ENCODE measurements at regions not wholly inside any gene's neighbourhood (a gene's known extent, or its start where the extent isn't known, plus 50 kb on each side); places are given as distances from the start of the nearest gene placed in this dataset.
A peak's percentile ranks its signal among the peaks of the same experiment; 100 is the strongest.

GRCh38 chr3:22593638-22594037 lies 609.5 kb upstream of the UBE2E2 start:
- H3K36me3 Mint-ChIP-seq: peaks cover 0 to 10% (median 3%) of the 10 kb centered on the region in 3 donors
- no peak overlapping the region for H3K4me3 Mint-ChIP-seq
- peaks cover 0 to 3% (median 0%) of the 10 kb centered on the region in 3 donors for H3K27me3 Mint-ChIP-seq (ENCODE audit: low read depth in 3 of 3)
- no peaks in the 10 kb centered on the region for H3K4me1 Mint-ChIP-seq
- peaks cover 5 to 32% (median 10%) of the 10 kb centered on the region in 6 donors for H3K9me3 Mint-ChIP-seq
- no peak overlapping the region for H3K27ac Mint-ChIP-seq
- no peak for DNase-seq

GRCh38 chr3:22594990-22595389 lies 608.1 kb upstream of the UBE2E2 start:
- peaks cover 0 to 10% (median 3%) of the 10 kb centered on the region in 3 donors for H3K36me3 Mint-ChIP-seq
- no peak overlapping the region for H3K27ac Mint-ChIP-seq
- no peaks in the 10 kb centered on the region for H3K4me1 Mint-ChIP-seq
- H3K9me3 Mint-ChIP-seq: peaks cover 5 to 32% (median 10%) of the 10 kb centered on the region in 6 donors
- no peak overlapping the region for H3K4me3 Mint-ChIP-seq
- DNase-seq: no peak
- H3K27me3 Mint-ChIP-seq (ENCODE audit: low read depth in 3 of 3): peaks cover 0 to 1% (median 0%) of the 10 kb centered on the region in 3 donors

DNA sequence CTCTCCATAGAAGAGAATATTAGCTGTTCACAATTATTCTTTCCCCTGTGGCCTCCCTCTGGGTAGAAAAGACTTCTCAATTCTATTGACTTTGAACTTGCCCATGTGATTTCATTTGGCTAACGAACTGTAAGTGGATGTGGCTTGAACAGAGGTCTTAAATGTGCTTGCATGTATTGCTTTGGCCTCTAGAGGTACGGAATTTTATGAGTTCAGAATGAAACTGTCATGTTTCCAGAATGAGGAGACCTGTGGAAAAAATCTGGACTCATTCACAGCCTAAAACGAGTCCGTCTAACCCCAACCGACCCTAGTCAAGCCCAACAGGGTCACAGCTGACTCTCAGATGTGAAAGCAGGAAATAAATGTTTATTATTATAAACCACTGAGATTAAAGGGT lies 596.7 kb upstream of the UBE2E2 start:
- no peak overlapping the region for H3K4me3 Mint-ChIP-seq
- H3K27me3 Mint-ChIP-seq (ENCODE audit: low read depth in 3 of 3): peaks cover 0 to 3% (median 0%) of the 10 kb centered on the region in 3 donors
- no peaks in the 10 kb centered on the region for H3K36me3 Mint-ChIP-seq
- H3K27ac Mint-ChIP-seq: no peak overlapping the region
- DNase-seq: no peak
- H3K9me3 Mint-ChIP-seq: peaks cover 0 to 25% (median under 1%) of the 10 kb centered on the region in 6 donors
- no peaks in the 10 kb centered on the region for H3K4me1 Mint-ChIP-seq

- no peak for DNase-seq
- no peaks in the 10 kb centered on the region for H3K36me3 Mint-ChIP-seq
- H3K27me3 Mint-ChIP-seq (ENCODE audit: low read depth in 3 of 3): peaks cover 0 to 2% (median 0%) of the 10 kb centered on the region in 3 donors
- H3K4me3 Mint-ChIP-seq: no peak overlapping the region
- H3K4me1 Mint-ChIP-seq: no peaks in the 10 kb centered on the region
- H3K9me3 Mint-ChIP-seq: peaks cover 0 to 22% (median under 1%) of the 10 kb centered on the region in 6 donors
- no peak overlapping the region for H3K27ac Mint-ChIP-seq
Observed at GRCh38 chr3:22606938-22607337, 596.2 kb upstream of the UBE2E2 start.

GRCh38 chr3:22608093-22608492 lies 595.0 kb upstream of the UBE2E2 start:
- no peak for DNase-seq
- H3K27me3 Mint-ChIP-seq (ENCODE audit: low read depth in 3 of 3): no peaks in the 10 kb centered on the region
- no peaks in the 10 kb centered on the region for H3K36me3 Mint-ChIP-seq

GRCh38 chr3:22608721-22609120 lies 594.4 kb upstream of the UBE2E2 start:
- DNase-seq: no peak

More at GRCh38 chr3:22608093-22608492, 595.0 kb upstream of the UBE2E2 start:
- H3K4me3 Mint-ChIP-seq: no peak overlapping the region
- no peaks in the 10 kb centered on the region for H3K4me1 Mint-ChIP-seq
- H3K27ac Mint-ChIP-seq: no peak overlapping the region
- peaks cover 0 to 21% (median 0%) of the 10 kb centered on the region in 6 donors for H3K9me3 Mint-ChIP-seq

DNA sequence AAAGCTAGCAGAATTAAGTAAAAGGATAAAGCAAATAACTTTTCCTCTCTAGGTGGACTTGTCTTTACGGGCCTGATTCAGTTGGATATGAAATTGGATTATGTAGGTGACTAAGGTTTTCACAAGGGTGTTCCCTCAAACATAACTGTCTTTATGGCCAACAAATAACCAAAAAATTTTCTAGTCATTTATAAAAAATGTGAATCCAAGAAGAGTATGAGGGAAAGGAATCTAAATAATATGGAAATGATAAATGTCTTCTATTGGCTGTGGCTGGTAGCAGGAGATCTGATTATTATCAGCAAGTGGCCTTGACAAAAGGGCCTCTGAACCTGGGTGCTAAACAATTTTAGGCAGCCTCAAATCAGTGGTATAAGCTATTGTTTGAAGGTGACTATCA lies 594.0 kb upstream of the UBE2E2 start:
- Mint-ChIP-seq H3K27me3 (ENCODE audit: low read depth in 3 of 3) (no peaks in the 10 kb centered on the region), H3K27ac (no peak overlapping the region), H3K4me1 (no peaks in the 10 kb centered on the region), H3K4me3 (no peak overlapping the region), H3K36me3 (no peaks in the 10 kb centered on the region), H3K9me3 (peaks cover 0 to 18% (median under 1%) of the 10 kb centered on the region in 6 donors)
- DNase-seq: no peak

More at GRCh38 chr3:22608721-22609120, 594.4 kb upstream of the UBE2E2 start:
- no peaks in the 10 kb centered on the region for H3K36me3 Mint-ChIP-seq
- H3K27me3 Mint-ChIP-seq (ENCODE audit: low read depth in 3 of 3): no peaks in the 10 kb centered on the region
- H3K4me1 Mint-ChIP-seq: no peaks in the 10 kb centered on the region
- no peak overlapping the region for H3K27ac Mint-ChIP-seq
- H3K4me3 Mint-ChIP-seq: no peak overlapping the region
- H3K9me3 Mint-ChIP-seq: peaks cover 0 to 15% (median 0%) of the 10 kb centered on the region in 6 donors

DNA sequence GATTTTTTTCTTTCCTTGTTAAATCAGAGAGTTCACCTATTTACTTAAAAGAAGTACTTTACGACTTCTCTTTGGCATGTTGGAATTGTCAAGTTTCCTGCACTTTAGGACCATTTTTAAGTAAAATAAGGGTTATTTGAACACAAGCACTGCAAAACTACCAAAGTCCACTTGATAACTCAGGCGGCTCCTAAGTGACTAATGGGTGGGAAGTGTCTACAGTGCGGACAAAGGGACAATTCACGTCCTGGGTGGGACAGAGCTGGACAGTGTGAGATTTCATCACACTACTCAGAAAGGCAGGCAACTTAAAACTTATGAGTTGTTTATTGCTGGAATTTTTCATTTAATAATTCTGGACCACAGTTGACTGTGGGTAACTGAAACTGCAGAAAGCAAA lies 590.2 kb upstream of the UBE2E2 start:
- H3K36me3 Mint-ChIP-seq: no peaks in the 10 kb centered on the region
- peaks cover 0 to 37% (median 2%) of the 10 kb centered on the region in 6 donors for H3K9me3 Mint-ChIP-seq
- H3K4me3 Mint-ChIP-seq: no peak overlapping the region
- no peaks in the 10 kb centered on the region for H3K4me1 Mint-ChIP-seq
- no peak for DNase-seq
- no peak overlapping the region for H3K27ac Mint-ChIP-seq
- H3K27me3 Mint-ChIP-seq (ENCODE audit: low read depth in 3 of 3): peaks cover 0 to 4% (median 0%) of the 10 kb centered on the region in 3 donors

- H3K27me3 Mint-ChIP-seq (ENCODE audit: low read depth in 3 of 3): peaks cover 0 to 4% (median 2%) of the 10 kb centered on the region in 3 donors
- H3K9me3 Mint-ChIP-seq: peaks cover 0 to 24% (median 3%) of the 10 kb centered on the region in 6 donors
- no peak overlapping the region for H3K27ac Mint-ChIP-seq
- H3K4me1 Mint-ChIP-seq: peaks cover 6 to 8% of the 10 kb centered on the region in 2 donors
- H3K36me3 Mint-ChIP-seq: no peaks in the 10 kb centered on the region
- no peak overlapping the region for H3K4me3 Mint-ChIP-seq
- DNase-seq: no peak
Observed at GRCh38 chr3:22615790-22616189, 587.3 kb upstream of the UBE2E2 start.

DNA sequence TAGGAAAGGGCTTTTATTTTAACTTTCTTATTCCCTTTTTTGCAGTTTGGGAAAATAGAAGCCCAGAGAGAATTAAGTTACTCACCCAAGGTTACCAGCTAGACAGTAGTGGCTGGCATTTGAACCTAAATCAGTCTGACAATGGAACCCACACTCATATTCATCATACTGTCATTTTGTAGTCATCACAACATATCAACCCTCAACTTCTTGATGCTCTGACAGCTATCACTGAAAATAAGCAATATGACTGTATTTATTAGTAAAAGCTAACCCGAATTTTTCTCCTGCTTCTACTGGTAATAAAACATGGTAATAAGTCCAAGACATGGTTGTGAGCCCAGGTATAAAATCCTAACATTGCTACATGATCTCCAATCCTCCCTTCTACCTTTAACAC lies 585.8 kb upstream of the UBE2E2 start:
- Mint-ChIP-seq H3K27ac (no peak overlapping the region), H3K27me3 (ENCODE audit: low read depth in 3 of 3) (peaks cover 0 to 4% (median 2%) of the 10 kb centered on the region in 3 donors), H3K4me1 (peaks cover 17 to 21% of the 10 kb centered on the region in 2 donors), H3K9me3 (peaks cover 0 to 28% (median 3%) of the 10 kb centered on the region in 6 donors), H3K36me3 (no peaks in the 10 kb centered on the region), H3K4me3 (no peak overlapping the region)
- DNase-seq: no peak

DNA sequence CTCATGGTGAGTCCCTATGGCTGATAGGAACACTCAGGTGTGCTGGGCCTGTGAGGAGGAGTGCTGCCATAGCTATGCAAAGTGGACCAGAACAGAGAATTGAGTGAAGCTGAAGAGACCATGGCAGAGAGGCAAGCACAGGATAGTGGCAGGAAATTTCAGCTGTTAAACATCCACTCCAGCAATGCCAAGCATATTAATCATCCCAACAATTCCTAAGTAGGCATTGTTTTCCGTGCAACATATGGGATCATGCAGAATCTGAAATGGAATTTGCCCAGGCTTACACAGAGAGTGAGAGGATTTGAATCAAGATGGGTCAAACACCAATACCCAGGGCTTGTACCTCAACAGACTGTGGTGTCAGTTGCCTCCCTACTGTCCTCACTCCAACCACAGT lies 582.6 kb upstream of the UBE2E2 start:
- DNase-seq: peak in 1 of 3 donors; percentile 23
- peak overlapping the region in 4 of 5 donors; percentile 30 to 63 (median 44) for H3K4me3 Mint-ChIP-seq
- peaks cover 17 to 21% of the 10 kb centered on the region in 2 donors for H3K4me1 Mint-ChIP-seq
- no peaks in the 10 kb centered on the region for H3K36me3 Mint-ChIP-seq
- peaks cover 0 to 19% (median 6%) of the 10 kb centered on the region in 6 donors for H3K9me3 Mint-ChIP-seq
- H3K27ac Mint-ChIP-seq: peak overlapping the region in 3 of 6 donors; percentile 9 to 46 (median 22)
- H3K27me3 Mint-ChIP-seq (ENCODE audit: low read depth in 3 of 3): peaks cover 0 to 4% (median 4%) of the 10 kb centered on the region in 3 donors

- Mint-ChIP-seq H3K27me3 (ENCODE audit: low read depth in 3 of 3) (peaks cover 0 to 4% (median 0%) of the 10 kb centered on the region in 3 donors), H3K9me3 (peaks cover 2 to 13% (median 7%) of the 10 kb centered on the region in 6 donors), H3K27ac (peak overlapping the region in 4 of 6 donors; percentile 10 to 50 (median 34)), H3K36me3 (no peaks in the 10 kb centered on the region), H3K4me3 (peak overlapping the region; percentile 28 to 63 (median 33)), H3K4me1 (peaks cover 17 to 21% of the 10 kb centered on the region in 2 donors)
- peak; percentile 25 to 45 (median 44) for DNase-seq
Observed at GRCh38 chr3:22621205-22621809, 581.8 kb upstream of the UBE2E2 start.

DNA sequence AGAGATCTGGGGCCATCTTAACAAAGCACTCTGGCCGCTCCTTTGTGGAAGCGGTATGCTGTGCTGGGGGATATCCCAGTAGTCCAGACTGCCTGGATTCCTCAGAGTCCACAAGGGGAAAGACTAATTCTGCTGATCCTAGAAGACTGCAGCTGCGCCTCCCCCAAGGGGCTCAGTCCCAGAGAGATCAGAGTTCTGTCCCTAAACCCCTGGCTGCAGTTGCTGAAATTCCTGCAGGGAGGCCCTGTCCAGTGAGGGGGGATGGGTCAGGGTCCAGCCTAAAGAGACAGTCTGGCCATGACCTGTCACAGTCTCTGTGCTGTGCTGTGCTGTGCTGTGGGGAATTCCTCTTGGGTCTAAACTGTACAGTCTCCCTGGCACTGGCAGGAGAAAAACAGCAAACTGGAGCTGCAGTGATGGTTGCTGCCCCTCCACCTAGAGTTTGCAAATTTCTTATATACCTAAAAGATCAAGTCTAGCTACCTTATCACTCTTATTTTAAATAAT lies 575.1 kb upstream of the UBE2E2 start:
- Mint-ChIP-seq H3K9me3 (peaks cover 0 to 29% (median 10%) of the 10 kb centered on the region in 6 donors), H3K27ac (no peak overlapping the region), H3K27me3 (ENCODE audit: low read depth in 3 of 3) (peaks cover 0 to 1% (median 0%) of the 10 kb centered on the region in 3 donors), H3K4me3 (no peak overlapping the region), H3K36me3 (peaks cover 0 to 5% (median 0%) of the 10 kb centered on the region in 3 donors), H3K4me1 (no peaks in the 10 kb centered on the region)
- DNase-seq: no peak

DNA sequence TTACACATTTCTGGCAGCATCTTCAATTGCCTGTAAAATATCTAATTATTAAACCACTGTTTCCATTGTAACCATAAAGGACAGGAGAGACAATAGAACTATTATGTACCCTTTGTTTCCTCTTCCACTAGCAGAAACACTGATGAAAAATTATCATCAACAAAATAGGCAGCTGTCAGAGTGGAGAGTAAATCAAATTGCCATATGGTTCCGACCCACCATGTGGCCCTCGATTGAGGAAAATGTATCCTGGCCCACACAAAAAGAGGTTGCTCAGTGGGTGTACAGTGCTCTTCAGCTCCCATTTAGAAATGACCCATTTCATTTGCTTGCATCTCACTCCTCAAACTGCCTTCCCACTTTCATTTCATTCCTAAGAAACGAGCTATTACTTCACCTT lies 570.6 kb upstream of the UBE2E2 start:
- Mint-ChIP-seq H3K27ac (no peak overlapping the region), H3K4me3 (no peak overlapping the region), H3K27me3 (ENCODE audit: low read depth in 3 of 3) (peaks cover 0 to 1% (median 0%) of the 10 kb centered on the region in 3 donors), H3K36me3 (peaks cover 0 to 5% (median 0%) of the 10 kb centered on the region in 3 donors), H3K9me3 (peaks cover 0 to 13% (median 5%) of the 10 kb centered on the region in 6 donors), H3K4me1 (no peaks in the 10 kb centered on the region)
- no peak for DNase-seq

Data from immature natural killer cell (primary cell).